Ascending aorta (tissue), 2 donors: ENCODE measurements at regions not wholly inside any gene's neighbourhood (a gene's known extent, or its start where the extent isn't known, plus 50 kb on each side); places are given as distances from the start of the nearest gene placed in this dataset.

Experiments used
- DNase-seq, 2 donors: peaks; one replicate each; pipeline ENCODE4 v3.0.0-alpha.2; 2019; ENCODE audit warnings: low spot score in 2 of 2
- H3K27ac ChIP-seq, 2 donors: fragments of 200-600 bp; sonication (generic); one replicate each; pipeline ENCODE4 v1.5.1; 2016 to 2017; ENCODE audit warnings: mild to moderate bottlenecking in 1 of 2
- H3K27me3 ChIP-seq: fragments of 200-600 bp; sonication (generic); one replicate; pipeline ENCODE4 v1.5.1; 2017
- H3K36me3 ChIP-seq, 2 donors: fragments of 200-600 bp; sonication (generic); one replicate each; pipeline ENCODE4 v1.5.1; 2016
- H3K4me1 ChIP-seq, 2 donors: fragments of 200-600 bp; sonication (generic); one replicate each; pipeline ENCODE4 v1.5.1; 2016 to 2017; ENCODE audit warnings: mild to moderate bottlenecking in 1 of 2
- H3K4me3 ChIP-seq, 2 donors: fragments of 200-600 bp; sonication (generic); one replicate each; pipeline ENCODE4 v1.5.1; 2016 to 2017; ENCODE audit warnings: mild to moderate bottlenecking in 1 of 2
- H3K9me3 ChIP-seq, 2 donors: fragments of 200-600 bp; sonication (generic); one replicate each; pipeline ENCODE4 v1.5.1; 2016
- intact Hi-C: fragments of 100-400 bp; cut with DNase I; formaldehyde crosslinking; loops from one replicate; pipeline ENCODE4 v1.15.1; 2023
- TF ChIP-seq, protein P1 (sequence below), 3 experiments: fragments of 200-600 bp in 2 of 3; fragments of 450-650 bp in 1 of 3; sonication (generic) in 2 of 3; IDR thresholded peaks; one replicate each; pipeline ENCODE4 v1.5.1; 2016 to 2019; ENCODE audit warnings: antibody characterized with exemption in 3 of 3, mild to moderate bottlenecking in 1 of 3, moderate library complexity in 1 of 3

GRCh38 chr2:145422576-145422975 lies 902.7 kb upstream of the ZEB2 start:
- Histone ChIP-seq H3K36me3 (no peaks in the 10 kb centered on the region), H3K4me1 (no peaks in the 10 kb centered on the region), H3K4me3 (no peak overlapping the region), H3K27me3 (no peaks in the 10 kb centered on the region), H3K27ac (no peak overlapping the region), H3K9me3 (peaks cover 10 to 17% of the 10 kb centered on the region in 2 donors)
- no peak for DNase-seq
- TF ChIP-seq, protein P1, sequence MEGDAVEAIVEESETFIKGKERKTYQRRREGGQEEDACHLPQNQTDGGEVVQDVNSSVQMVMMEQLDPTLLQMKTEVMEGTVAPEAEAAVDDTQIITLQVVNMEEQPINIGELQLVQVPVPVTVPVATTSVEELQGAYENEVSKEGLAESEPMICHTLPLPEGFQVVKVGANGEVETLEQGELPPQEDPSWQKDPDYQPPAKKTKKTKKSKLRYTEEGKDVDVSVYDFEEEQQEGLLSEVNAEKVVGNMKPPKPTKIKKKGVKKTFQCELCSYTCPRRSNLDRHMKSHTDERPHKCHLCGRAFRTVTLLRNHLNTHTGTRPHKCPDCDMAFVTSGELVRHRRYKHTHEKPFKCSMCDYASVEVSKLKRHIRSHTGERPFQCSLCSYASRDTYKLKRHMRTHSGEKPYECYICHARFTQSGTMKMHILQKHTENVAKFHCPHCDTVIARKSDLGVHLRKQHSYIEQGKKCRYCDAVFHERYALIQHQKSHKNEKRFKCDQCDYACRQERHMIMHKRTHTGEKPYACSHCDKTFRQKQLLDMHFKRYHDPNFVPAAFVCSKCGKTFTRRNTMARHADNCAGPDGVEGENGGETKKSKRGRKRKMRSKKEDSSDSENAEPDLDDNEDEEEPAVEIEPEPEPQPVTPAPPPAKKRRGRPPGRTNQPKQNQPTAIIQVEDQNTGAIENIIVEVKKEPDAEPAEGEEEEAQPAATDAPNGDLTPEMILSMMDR (IDR thresholded peaks at IDR 0.05): no peak
- intact Hi-C loops: no loop called here

DNA sequence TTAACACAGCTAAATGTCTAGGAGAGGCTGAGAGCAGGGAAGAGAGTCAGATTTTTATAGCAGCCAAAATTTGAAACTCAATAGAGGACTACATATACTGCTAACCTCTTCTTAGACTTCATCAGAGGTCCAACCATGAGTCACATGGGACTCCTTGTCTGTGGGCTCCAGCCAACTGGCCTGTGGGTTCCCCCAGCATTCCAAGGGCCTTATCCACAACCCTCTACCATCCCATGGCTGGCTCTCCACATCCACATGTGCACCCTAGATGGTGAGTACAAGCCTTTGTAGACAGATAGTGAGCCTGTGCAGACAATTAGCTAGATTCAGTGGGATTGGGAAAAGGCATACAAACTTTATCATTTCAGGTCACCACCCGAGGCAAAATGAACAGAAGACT lies 901.9 kb upstream of the ZEB2 start:
- Histone ChIP-seq H3K9me3 (peaks cover 10 to 17% of the 10 kb centered on the region in 2 donors), H3K36me3 (no peaks in the 10 kb centered on the region), H3K27ac (no peak overlapping the region), H3K4me1 (no peaks in the 10 kb centered on the region), H3K27me3 (no peaks in the 10 kb centered on the region), H3K4me3 (no peak overlapping the region)
- intact Hi-C loops: no loop called here
- no peak for DNase-seq
- TF ChIP-seq, protein P1 (IDR thresholded peaks at IDR 0.05): no peak

DNA sequence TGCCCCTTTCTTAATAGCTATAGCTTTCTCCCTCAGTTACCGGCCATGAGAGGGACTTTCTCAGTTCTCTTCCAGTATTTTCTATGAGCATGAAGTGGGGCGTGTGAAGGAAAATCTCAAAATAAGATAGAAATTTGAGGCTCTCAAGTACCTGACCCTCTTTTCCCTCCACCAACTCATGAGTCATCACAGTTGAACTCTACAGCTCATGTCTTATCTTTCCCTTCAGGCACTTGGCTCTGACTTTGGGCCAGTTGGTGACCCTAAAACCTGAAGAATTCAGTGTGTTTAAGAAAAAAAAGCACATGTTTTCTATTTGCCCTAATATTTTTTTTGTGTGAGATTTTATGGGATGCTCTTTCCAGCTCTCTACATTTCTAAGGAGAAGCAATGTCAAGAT lies 896.7 kb upstream of the ZEB2 start:
- intact Hi-C loops: no loop called here
- no peak overlapping the region for H3K27ac ChIP-seq
- H3K4me1 ChIP-seq: no peaks in the 10 kb centered on the region
- H3K4me3 ChIP-seq: no peak overlapping the region
- TF ChIP-seq, protein P1 (IDR thresholded peaks at IDR 0.05): no peak
- H3K36me3 ChIP-seq: no peaks in the 10 kb centered on the region
- DNase-seq: no peak
- peaks cover 0 to 2% of the 10 kb centered on the region in 2 donors for H3K9me3 ChIP-seq
- H3K27me3 ChIP-seq: no peaks in the 10 kb centered on the region

- no peaks in the 10 kb centered on the region for H3K36me3 ChIP-seq
- no peaks in the 10 kb centered on the region for H3K27me3 ChIP-seq
- no peaks in the 10 kb centered on the region for H3K9me3 ChIP-seq
- H3K4me1 ChIP-seq: no peaks in the 10 kb centered on the region
- TF ChIP-seq, protein P1 (IDR thresholded peaks at IDR 0.05): no peak
- no peak overlapping the region for H3K27ac ChIP-seq
- no peak for DNase-seq
- H3K4me3 ChIP-seq: no peak overlapping the region
- intact Hi-C loops: no loop called here
These were observed 895.2 kb upstream of the ZEB2 start for GRCh38 chr2:145415151-145415550.

DNA sequence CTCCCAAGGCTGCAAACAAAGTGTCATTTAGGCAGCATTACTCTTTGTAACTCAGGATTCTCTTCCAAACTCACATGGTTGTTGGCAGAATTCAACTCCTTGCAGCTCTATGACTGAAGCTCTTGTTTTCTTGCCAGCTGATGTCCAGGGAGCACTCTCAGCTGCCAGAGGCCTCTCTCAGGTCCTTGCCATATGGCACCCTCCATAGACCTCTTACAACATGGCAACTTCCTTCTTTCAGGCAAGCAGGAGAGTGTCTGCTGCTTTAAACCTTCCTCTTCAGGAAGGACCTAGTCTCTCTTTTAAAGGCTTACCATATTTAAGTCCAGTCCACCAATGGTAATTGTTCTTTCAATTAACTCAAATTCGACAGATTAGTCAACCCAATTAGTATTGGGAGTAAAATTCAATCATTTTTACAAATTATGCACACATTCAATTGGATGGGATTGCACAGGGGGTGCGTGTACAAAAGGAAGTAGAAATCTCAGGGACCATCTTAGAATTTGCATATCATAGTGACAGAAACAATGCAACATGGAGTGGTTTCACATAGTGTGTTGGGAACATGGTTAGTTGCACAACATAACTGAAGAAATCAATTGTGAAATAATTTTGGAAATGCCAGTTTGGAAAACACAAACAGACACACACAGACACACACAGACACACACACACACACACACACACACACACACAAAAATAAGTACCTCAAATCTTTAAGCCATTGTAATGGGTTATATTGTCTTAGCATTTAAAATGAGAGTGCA lies 893.5 kb upstream of the ZEB2 start:
- no peak for DNase-seq
- Histone ChIP-seq H3K4me3 (no peak overlapping the region), H3K4me1 (no peaks in the 10 kb centered on the region), H3K27ac (no peak overlapping the region), H3K27me3 (no peaks in the 10 kb centered on the region), H3K36me3 (no peaks in the 10 kb centered on the region), H3K9me3 (no peaks in the 10 kb centered on the region)
- intact Hi-C loops: no loop called here
- TF ChIP-seq, protein P1 (IDR thresholded peaks at IDR 0.05): no peak
